ENCODE measurements at regions not wholly inside any gene's neighbourhood (a gene's known extent, or its start where the extent isn't known, plus 50 kb on each side); places are given as distances from the start of the nearest gene placed in this dataset.

- no peak for ATAC-seq (ENCODE audit: low FRiP score)
- TF ChIP-seq CTCF (IDR thresholded peaks at IDR 0.05) = no peak
- no peak for DNase-seq (ENCODE audit: low spot score)
These were observed 119.2 kb upstream of the VCX3B start for GRCh38 chrX:8345473-8345872.

DNA sequence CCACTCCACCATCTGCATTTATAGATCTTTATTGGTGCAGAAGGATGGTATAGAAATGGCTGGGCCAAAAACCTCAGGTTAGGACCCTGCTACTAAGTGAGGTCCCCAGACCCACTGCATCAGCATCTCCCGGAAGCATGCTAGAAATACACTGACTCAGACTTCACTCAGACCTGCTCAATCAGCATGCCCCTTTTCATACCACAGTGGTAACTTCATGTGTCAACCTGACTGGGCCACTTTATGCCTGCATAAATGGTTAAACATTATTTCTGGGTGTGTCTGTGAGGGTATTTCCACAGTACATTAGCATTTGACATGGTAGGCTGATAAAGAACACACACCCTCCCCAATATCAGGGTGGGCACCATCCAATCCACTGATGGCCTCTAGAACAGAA is 118.6 kb upstream of the VCX3B start:
- no peak for TF ChIP-seq CTCF (IDR thresholded peaks at IDR 0.05)

GRCh38 chrX:8346892-8347291 is 117.7 kb upstream of the VCX3B start:
- DNase-seq (ENCODE audit: low spot score) = no peak
- no peak for TF ChIP-seq CTCF (IDR thresholded peaks at IDR 0.05)
- no peak for ATAC-seq (ENCODE audit: low FRiP score)

More for the DNA sequence above, 118.6 kb upstream of the VCX3B start:
- no peak for DNase-seq (ENCODE audit: low spot score)
- ATAC-seq (ENCODE audit: low FRiP score) = no peak

DNA sequence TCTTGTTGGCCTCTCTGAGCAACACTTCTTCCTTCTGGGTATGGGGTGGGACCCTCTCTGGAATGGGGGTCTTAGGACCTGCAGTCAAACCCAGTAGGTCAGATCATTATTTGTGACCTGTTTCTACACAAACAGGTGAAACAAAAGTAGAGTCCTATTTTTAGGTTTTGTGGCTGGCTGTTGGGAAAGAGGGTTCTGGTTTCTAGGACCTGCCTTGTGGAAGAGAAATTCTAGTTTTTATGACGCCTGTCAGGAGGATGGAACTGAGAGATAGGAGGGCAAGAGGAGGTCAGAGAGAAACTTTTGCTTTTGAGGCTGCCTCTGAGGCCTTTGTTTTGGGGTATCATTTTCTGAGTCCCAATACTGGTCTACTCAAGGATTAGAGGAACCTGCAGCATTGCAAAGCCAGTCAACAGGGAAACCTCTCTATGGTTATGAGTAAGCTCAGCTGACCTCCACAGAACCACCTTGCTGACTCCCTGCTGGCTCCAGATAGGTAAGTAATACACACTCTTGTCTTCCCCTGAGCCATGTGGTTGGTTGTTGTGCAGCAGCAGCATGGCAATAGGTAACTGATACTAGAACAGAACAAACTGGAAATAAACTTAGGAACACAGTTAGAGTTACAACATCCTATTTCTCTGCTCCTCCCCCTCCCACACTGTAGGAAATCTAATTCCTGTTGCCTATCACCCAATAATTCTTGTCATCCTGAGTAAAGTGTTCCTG is 114.7 kb upstream of the VCX3B start:
- no peak for TF ChIP-seq CTCF (IDR thresholded peaks at IDR 0.05)
- ATAC-seq (ENCODE audit: low FRiP score) (no peak), DNase-seq (ENCODE audit: low spot score) (no peak)

DNA sequence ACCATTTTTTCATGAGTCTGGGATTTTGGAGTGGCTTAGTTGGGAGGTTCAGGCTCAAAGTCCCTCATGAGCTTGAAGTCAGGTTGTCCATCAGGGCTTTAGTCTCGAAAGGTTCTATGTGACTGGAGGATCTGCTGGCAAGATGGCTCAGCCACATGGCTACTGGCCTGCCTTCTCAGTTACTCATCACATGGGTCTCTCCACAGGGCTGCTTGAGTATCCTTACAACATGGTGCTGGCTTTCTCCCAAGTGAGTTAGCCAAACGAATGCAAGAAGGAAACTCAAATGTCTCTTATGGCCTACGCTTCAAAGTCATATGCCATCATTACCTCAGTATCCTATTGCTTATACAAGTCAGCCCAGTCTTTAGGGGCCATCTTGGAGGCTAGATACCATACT is 106.3 kb upstream of the VCX3B start:
- no peak for TF ChIP-seq CTCF (IDR thresholded peaks at IDR 0.05)
- DNase-seq (ENCODE audit: low spot score) (no peak), ATAC-seq (ENCODE audit: low FRiP score) (no peak)

DNA sequence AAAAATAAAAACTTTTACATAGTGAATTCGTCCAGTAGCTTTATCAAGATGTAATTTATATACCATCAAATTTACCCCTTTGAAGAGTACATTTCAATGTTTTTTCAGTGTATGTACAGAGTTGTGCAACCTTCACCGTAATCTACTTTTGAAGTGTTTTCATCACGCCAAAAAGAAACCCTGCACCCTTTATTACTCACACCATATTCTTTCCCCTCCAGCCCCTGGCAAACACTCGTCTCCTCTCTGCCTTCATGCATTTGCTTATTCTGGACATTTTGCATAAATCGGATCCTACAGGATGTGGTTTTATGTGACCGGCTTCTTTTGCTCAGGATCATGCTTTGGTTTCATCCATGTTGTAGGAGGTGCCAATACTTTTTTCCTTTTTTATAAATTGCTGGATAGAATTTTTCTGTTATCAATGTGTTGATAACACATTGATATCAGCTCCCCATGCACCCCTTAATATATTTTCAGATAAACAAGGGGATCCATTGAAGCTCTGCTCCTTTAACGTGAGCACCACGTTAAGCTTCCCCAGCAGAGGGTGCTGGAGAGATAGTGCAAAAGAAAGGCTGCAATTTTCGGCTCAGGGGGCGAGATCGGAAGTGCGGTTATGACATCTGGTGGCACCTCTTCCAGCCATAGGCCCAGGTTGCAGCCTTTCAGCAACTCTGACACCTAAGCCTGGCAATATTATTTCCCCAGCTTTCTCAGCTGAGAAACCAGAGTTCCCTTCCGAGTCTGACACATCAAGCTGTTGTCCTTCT is 100.1 kb upstream of the VCX3B start:
- DNase-seq (ENCODE audit: low spot score) (no peak), ATAC-seq (ENCODE audit: low FRiP score) (no peak)
- no peak for TF ChIP-seq CTCF (IDR thresholded peaks at IDR 0.05)

DNA sequence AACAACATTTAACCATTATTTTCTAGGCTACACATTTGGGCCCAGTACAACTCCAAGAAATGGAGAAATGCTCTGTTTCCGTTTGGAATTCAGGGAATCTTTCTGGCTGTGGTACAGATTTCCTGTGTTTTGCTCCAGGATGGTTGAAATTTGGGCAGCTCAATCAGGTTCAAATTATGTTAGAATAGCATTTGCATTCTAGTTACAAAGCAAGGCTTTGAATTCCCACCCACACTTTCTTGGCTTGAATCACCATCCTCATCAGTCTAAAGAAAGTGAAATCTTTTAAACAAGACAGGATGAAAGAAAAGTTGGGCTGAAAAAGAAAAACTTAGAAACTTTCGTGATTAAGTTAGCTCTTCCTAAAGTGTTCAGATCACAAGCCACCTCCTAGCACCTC is 98.1 kb upstream of the VCX3B start:
- no peak for DNase-seq (ENCODE audit: low spot score)
- TF ChIP-seq CTCF (IDR thresholded peaks at IDR 0.05) = no peak
- no peak for ATAC-seq (ENCODE audit: low FRiP score)
